Neural progenitor cell (in vitro differentiated cells): ENCODE measurements at regions not wholly inside any gene's neighbourhood (a gene's known extent, or its start where the extent isn't known, plus 50 kb on each side); places are given as distances from the start of the nearest gene placed in this dataset.

Source experiments
- DNase-seq: peaks from one replicate; pipeline ENCODE4 v3.0.0-alpha.2; 2016; ENCODE audit warnings: low spot score
- H2AFZ ChIP-seq: fragments of 200-600 bp; sonication (generic); replicated peaks from 2 replicates; pipeline ENCODE4 v1.6.1; 2016; ENCODE audit warnings: antibody characterized with exemption
- H3F3A ChIP-seq: fragments of 200-600 bp; sonication (generic); 2 replicates; pipeline ENCODE4 v1.6.1; 2016; ENCODE audit warnings: antibody characterized with exemption, low read depth
- H3K27ac ChIP-seq: fragments of 200-600 bp; sonication (generic); 2 replicates; pipeline ENCODE4 v1.5.1; 2016; ENCODE audit warnings: mild to moderate bottlenecking
- H3K27me3 ChIP-seq: fragments of 200-600 bp; sonication (generic); 2 replicates; pipeline ENCODE4 v1.6.1; 2016; ENCODE audit warnings: mild to moderate bottlenecking, moderate library complexity
- H3K36me3 ChIP-seq: fragments of 200-600 bp; sonication (generic); 2 replicates; pipeline ENCODE4 v1.5.1; 2016
- H3K4me1 ChIP-seq: fragments of 200-600 bp; sonication (generic); 2 replicates; pipeline ENCODE4 v1.6.1; 2016; ENCODE audit warnings: mixed run types
- H3K4me2 ChIP-seq: fragments of 200-600 bp; sonication (generic); 2 replicates; pipeline ENCODE4 v1.6.1; 2016
- H3K4me3 ChIP-seq: fragments of 200-600 bp; sonication (generic); 2 replicates; pipeline ENCODE4 v1.5.1; 2016
- H3K79me2 ChIP-seq: fragments of 200-600 bp; sonication (generic); 2 replicates; pipeline ENCODE4 v1.6.1; 2016; ENCODE audit warnings: low read depth
- H3K9ac ChIP-seq: fragments of 200-600 bp; sonication (generic); 2 replicates; pipeline ENCODE4 v1.6.1; 2016
- H3K9me3 ChIP-seq: fragments of 200-600 bp; sonication (generic); 2 replicates; pipeline ENCODE4 v1.5.1; 2016; ENCODE audit warnings: low read depth
- H4K20me1 ChIP-seq: fragments of 200-600 bp; sonication (generic); 2 replicates; pipeline ENCODE4 v1.6.1; 2016; ENCODE audit warnings: low read depth
- H3K27ac Mint-ChIP-seq: 3 replicates; pipeline ENCODE4 v1.8.0; 2021; ENCODE audit warnings: mixed read lengths
- H3K27me3 Mint-ChIP-seq: 2 replicates; pipeline ENCODE4 v1.8.0; 2022; ENCODE audit warnings: low read depth, mild to moderate bottlenecking, inconsistent platforms, moderate library complexity, mixed read lengths; ENCODE audit not compliant: insufficient read depth
- H3K36me3 Mint-ChIP-seq: 3 replicates; pipeline ENCODE4 v1.8.0; 2021; ENCODE audit warnings: mixed read lengths
- H3K4me1 Mint-ChIP-seq: 3 replicates; pipeline ENCODE4 v1.8.0; 2021; ENCODE audit warnings: mixed read lengths
- H3K4me3 Mint-ChIP-seq: 3 replicates; pipeline ENCODE4 v1.8.0; 2021; ENCODE audit warnings: mild to moderate bottlenecking, moderate library complexity, mixed read lengths
- H3K9me3 Mint-ChIP-seq: 3 replicates; pipeline ENCODE4 v1.8.0; 2020; ENCODE audit warnings: mixed read lengths
- CTCF ChIP-seq: fragments of 200-600 bp; sonication (generic); IDR thresholded peaks from 2 replicates; pipeline ENCODE4 v1.5.1; 2017; ENCODE audit warnings: antibody characterized with exemption, mild to moderate bottlenecking
- EZH2 ChIP-seq: fragments of 200-600 bp; sonication (generic); IDR thresholded peaks from 2 replicates; pipeline ENCODE4 v1.6.1; 2017; ENCODE audit warnings: antibody characterized with exemption, mild to moderate bottlenecking, moderate library complexity
- EZH2phosphoT487 ChIP-seq: fragments of 200-600 bp; sonication (generic); IDR thresholded peaks from 2 replicates; pipeline ENCODE4 v1.6.1; 2017; ENCODE audit warnings: antibody characterized with exemption

DNA sequence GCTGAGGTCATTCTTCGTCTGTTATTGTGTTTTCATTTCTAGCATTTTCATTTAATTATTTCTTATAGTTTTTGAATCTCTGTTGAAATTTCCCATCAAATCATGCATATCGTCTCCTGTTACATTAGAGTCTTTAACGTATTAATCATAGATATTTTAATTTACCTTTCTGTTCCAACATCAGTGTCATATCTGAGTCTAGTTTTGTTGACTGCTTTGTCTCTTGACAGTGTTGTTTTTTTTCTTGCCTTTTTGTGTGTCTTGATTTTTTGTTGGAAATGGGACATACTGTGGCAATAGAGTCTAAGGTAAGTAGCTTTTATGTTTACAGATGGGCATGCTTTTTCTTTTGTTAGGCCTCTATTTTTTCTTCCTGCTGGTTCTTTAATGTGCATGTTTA, 286.8 kb upstream of the THRB start:
- no peaks in the 10 kb centered on the region for H4K20me1 ChIP-seq
- H3F3A ChIP-seq = no peaks in the 10 kb centered on the region
- no peak overlapping the region for H3K27ac ChIP-seq
- no peak overlapping the region for H2AFZ ChIP-seq
- DNase-seq = no peak
- H3K36me3 ChIP-seq = no peaks in the 10 kb centered on the region
- Mint-ChIP-seq H3K4me3 (no peak overlapping the region), H3K4me1 (no peaks in the 10 kb centered on the region), H3K27me3 (no peaks in the 10 kb centered on the region), H3K36me3 (no peaks in the 10 kb centered on the region), H3K27ac (no peak overlapping the region), H3K9me3 (peaks cover 27% of the 10 kb centered on the region)
- TF ChIP-seq EZH2 (no peak), EZH2phosphoT487 (no peak), CTCF (no peak)
- no peak overlapping the region for H3K4me2 ChIP-seq
- H3K4me1 ChIP-seq = no peaks in the 10 kb centered on the region
- no peaks in the 10 kb centered on the region for H3K79me2 ChIP-seq
- H3K9ac ChIP-seq = no peak overlapping the region
- H3K9me3 ChIP-seq = peaks cover 13% of the 10 kb centered on the region
- H3K27me3 ChIP-seq = no peaks in the 10 kb centered on the region
- no peak overlapping the region for H3K4me3 ChIP-seq

DNA sequence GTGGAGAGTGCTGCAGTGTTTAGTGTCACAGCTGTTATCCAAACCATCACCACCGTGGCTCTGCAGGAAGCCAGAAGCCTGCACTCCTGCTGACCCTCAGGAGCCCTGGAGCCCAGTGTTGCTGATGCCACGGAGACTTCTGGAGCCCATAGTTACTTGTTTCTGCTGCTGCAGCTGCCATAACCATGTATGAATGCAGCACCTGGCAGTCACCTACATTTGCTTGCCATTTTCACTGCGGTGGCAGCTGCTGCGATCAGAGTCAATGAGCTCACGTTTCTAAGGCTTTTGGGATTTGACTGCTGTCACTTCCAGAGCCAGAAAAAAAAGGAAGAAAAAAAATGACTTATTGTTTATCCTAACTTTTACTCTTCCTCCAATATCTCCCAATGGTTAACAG, 299.2 kb upstream of the THRB start:
- DNase-seq = no peak
- no peaks in the 10 kb centered on the region for H3K9me3 ChIP-seq
- Mint-ChIP-seq H3K9me3 (no peaks in the 10 kb centered on the region), H3K27ac (no peak overlapping the region), H3K27me3 (peaks cover 5% of the 10 kb centered on the region), H3K36me3 (no peaks in the 10 kb centered on the region), H3K4me1 (no peaks in the 10 kb centered on the region), H3K4me3 (no peak overlapping the region)
- TF ChIP-seq CTCF (no peak), EZH2 (no peak), EZH2phosphoT487 (no peak)
- no peak overlapping the region for H2AFZ ChIP-seq
- H3K9ac ChIP-seq = no peak overlapping the region
- no peaks in the 10 kb centered on the region for H3K36me3 ChIP-seq
- H4K20me1 ChIP-seq = no peaks in the 10 kb centered on the region
- no peak overlapping the region for H3K4me3 ChIP-seq
- no peak overlapping the region for H3K4me2 ChIP-seq
- peaks cover 9% of the 10 kb centered on the region for H3K4me1 ChIP-seq
- no peaks in the 10 kb centered on the region for H3F3A ChIP-seq
- no peak overlapping the region for H3K27ac ChIP-seq
- H3K79me2 ChIP-seq = no peaks in the 10 kb centered on the region
- H3K27me3 ChIP-seq = no peaks in the 10 kb centered on the region

GRCh38 chr3:24802614-24803013, 308.0 kb upstream of the THRB start:
- Histone ChIP-seq H3K4me3 (no peak overlapping the region), H3K9me3 (no peaks in the 10 kb centered on the region), H2AFZ (no peak overlapping the region), H3K27ac (no peak overlapping the region), H3K4me1 (peaks cover under 1% of the 10 kb centered on the region), H3F3A (no peaks in the 10 kb centered on the region), H3K36me3 (no peaks in the 10 kb centered on the region), H3K4me2 (no peak overlapping the region), H4K20me1 (no peaks in the 10 kb centered on the region), H3K79me2 (no peaks in the 10 kb centered on the region), H3K27me3 (no peaks in the 10 kb centered on the region), H3K9ac (no peak overlapping the region)
- Mint-ChIP-seq H3K27ac (no peak overlapping the region), H3K36me3 (no peaks in the 10 kb centered on the region), H3K9me3 (no peaks in the 10 kb centered on the region), H3K4me1 (no peaks in the 10 kb centered on the region), H3K4me3 (no peak overlapping the region), H3K27me3 (peaks cover 5% of the 10 kb centered on the region)
- DNase-seq = no peak
- TF ChIP-seq CTCF (no peak), EZH2 (no peak), EZH2phosphoT487 (no peak)

DNA sequence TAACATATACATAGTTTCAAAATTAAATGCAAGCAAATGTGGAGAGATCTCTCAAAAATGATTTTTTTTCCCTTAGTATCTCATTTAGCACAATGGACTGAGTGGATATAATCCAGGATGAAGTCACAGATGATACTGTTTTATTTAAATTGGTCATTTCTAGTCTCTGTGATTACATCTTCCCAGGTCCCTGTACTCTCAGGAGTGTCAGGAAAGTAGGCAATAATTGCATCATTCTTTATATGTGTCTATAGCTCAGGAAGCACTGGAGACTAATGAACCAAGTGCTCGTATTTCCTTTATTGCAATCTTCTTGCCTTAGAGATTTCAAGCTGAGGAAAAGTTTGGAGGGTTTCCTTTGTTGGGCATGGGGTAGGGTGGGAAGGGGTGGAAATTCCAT, 309.4 kb upstream of the THRB start:
- Histone ChIP-seq H3K4me3 (no peak overlapping the region), H3K9ac (no peak overlapping the region), H3K36me3 (no peaks in the 10 kb centered on the region), H3K27ac (no peak overlapping the region), H3K4me2 (no peak overlapping the region), H4K20me1 (no peaks in the 10 kb centered on the region), H3F3A (no peaks in the 10 kb centered on the region), H3K27me3 (no peaks in the 10 kb centered on the region), H3K79me2 (no peaks in the 10 kb centered on the region), H3K4me1 (no peaks in the 10 kb centered on the region), H2AFZ (no peak overlapping the region), H3K9me3 (no peaks in the 10 kb centered on the region)
- no peak for DNase-seq
- Mint-ChIP-seq H3K4me1 (no peaks in the 10 kb centered on the region), H3K27me3 (no peaks in the 10 kb centered on the region), H3K4me3 (no peak overlapping the region), H3K36me3 (no peaks in the 10 kb centered on the region), H3K9me3 (no peaks in the 10 kb centered on the region), H3K27ac (no peak overlapping the region)
- no peak for TF ChIP-seq CTCF
